A549 (cell line): ENCODE measurements at regions not wholly inside any gene's neighbourhood (a gene's known extent, or its start where the extent isn't known, plus 50 kb on each side); places are given as distances from the start of the nearest gene placed in this dataset.

Experiments used
- CHD2 ChIP-seq: fragments of 150-350 bp; IDR thresholded peaks from 2 replicates; pipeline ENCODE4 v1.6.1; 2014; ENCODE audit warnings: low read length; ENCODE audit not compliant: partially characterized antibody
- CTCF ChIP-seq: fragments of >200 bp; sonication (Bioruptor Twin); formaldehyde crosslinking; IDR thresholded peaks from 3 replicates; pipeline ENCODE4 v1.5.1; 2016
- EP300 ChIP-seq, 2 experiments: fragments of >200 bp; sonication (Bioruptor Twin); formaldehyde crosslinking; IDR thresholded peaks; 2 replicates in 1 of 2; 3 replicates in 1 of 2; pipeline ENCODE4 v1.6.1; 2016 to 2017
- HMGXB4 ChIP-seq: fragments of 250-450 bp; sonication (Bioruptor Pico); IDR thresholded peaks from 2 replicates; pipeline ENCODE4 v1.5.0; 2021; ENCODE audit warnings: mild to moderate bottlenecking, moderate library complexity, borderline replicate concordance
- POLR2A ChIP-seq: IDR thresholded peaks from 2 replicates; pipeline ENCODE4 v1.6.1; 2012; ENCODE audit warnings: mild to moderate bottlenecking, low read length
- RNF2 ChIP-seq: fragments of 200-600 bp; sonication (generic); IDR thresholded peaks from 2 replicates; pipeline ENCODE4 v1.6.1; 2016; ENCODE audit warnings: low read depth, mild to moderate bottlenecking, antibody characterized with exemption, moderate library complexity, borderline replicate concordance
- ZC3H11A ChIP-seq: fragments of 450-650 bp; IDR thresholded peaks from 2 replicates; pipeline ENCODE4 v1.6.1; 2014; ENCODE audit warnings: antibody characterized with exemption, mild to moderate bottlenecking
- ZSCAN20 ChIP-seq: fragments of 250-450 bp; sonication (Bioruptor Pico); IDR thresholded peaks from 2 replicates; pipeline ENCODE4 v1.8.0; 2022; ENCODE audit warnings: mild to moderate bottlenecking, moderate library complexity

- TF ChIP-seq RNF2: no peak
- no peak for TF ChIP-seq HMGXB4 (CRISPR knock-in tag)
- no peak for TF ChIP-seq CHD2
- TF ChIP-seq EP300 (IDR thresholded peaks at IDR 0.05): no peak
- TF ChIP-seq ZC3H11A: no peak
- no peak for TF ChIP-seq ZSCAN20 (CRISPR knock-in tag)
- no peak for TF ChIP-seq CTCF
- no peak for TF ChIP-seq POLR2A
These were observed 198.0 kb upstream of the MPHOSPH6 start for GRCh38 chr16:82368041-82368440.
